DND-41 (cell line): ENCODE measurements at regions not wholly inside any gene's neighbourhood (a gene's known extent, or its start where the extent isn't known, plus 50 kb on each side); places are given as distances from the start of the nearest gene placed in this dataset.
"Not testable (repeated sequence)": the region's sequence is repeated elsewhere in the genome, so short reads cannot be mapped to it uniquely, and the experiment has no call there.

Experiments
- EZH2 ChIP-seq: IDR thresholded peaks from 3 replicates; pipeline ENCODE4 v1.6.1; 2012; ENCODE audit warnings: borderline replicate concordance, low read depth, mild to moderate bottlenecking, moderate library complexity, low read length, inconsistent platforms; ENCODE audit not compliant: severe bottlenecking
- TF ChIP-seq, protein P1 (sequence below): IDR thresholded peaks from 2 replicates; pipeline ENCODE4 v1.5.1; 2012; ENCODE audit warnings: borderline replicate concordance, low read length, moderate library complexity, mild to moderate bottlenecking; ENCODE audit not compliant: poor library complexity, severe bottlenecking; ENCODE audit errors: extremely low read depth

DNA sequence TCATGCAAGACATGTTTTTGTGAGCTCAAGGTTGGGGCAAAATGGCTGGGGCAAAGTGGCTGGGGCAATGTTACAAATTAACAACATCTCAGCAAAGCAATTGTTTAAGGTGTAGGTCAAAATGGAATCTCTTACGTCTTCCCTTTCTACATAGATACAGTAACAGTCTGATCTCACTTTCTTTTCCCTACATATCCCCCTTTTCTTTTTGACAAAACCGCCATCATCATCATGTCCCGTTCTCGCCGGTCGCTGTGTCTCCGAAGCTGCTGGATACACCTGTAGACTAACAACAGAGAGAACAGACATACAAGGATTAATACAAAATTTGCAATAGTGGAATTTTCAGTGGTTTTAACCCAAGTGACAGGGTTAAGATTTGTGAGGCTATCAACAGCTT is 118.4 kb upstream of the LARP1 start:
- TF ChIP-seq, protein P1, sequence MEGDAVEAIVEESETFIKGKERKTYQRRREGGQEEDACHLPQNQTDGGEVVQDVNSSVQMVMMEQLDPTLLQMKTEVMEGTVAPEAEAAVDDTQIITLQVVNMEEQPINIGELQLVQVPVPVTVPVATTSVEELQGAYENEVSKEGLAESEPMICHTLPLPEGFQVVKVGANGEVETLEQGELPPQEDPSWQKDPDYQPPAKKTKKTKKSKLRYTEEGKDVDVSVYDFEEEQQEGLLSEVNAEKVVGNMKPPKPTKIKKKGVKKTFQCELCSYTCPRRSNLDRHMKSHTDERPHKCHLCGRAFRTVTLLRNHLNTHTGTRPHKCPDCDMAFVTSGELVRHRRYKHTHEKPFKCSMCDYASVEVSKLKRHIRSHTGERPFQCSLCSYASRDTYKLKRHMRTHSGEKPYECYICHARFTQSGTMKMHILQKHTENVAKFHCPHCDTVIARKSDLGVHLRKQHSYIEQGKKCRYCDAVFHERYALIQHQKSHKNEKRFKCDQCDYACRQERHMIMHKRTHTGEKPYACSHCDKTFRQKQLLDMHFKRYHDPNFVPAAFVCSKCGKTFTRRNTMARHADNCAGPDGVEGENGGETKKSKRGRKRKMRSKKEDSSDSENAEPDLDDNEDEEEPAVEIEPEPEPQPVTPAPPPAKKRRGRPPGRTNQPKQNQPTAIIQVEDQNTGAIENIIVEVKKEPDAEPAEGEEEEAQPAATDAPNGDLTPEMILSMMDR, result not testable (repeated sequence)
- not testable (repeated sequence) for TF ChIP-seq EZH2
